ENCODE measurements at regions not wholly inside any gene's neighbourhood (a gene's known extent, or its start where the extent isn't known, plus 50 kb on each side); places are given as distances from the start of the nearest gene placed in this dataset.

- TF ChIP-seq CTCF (IDR thresholded peaks at IDR 0.05) (peak in 2 of 3 experiments; percentile 31 to 47), POLR2A (IDR thresholded peaks at IDR 0.05) (no peak)
Measured at GRCh38 chr7:31443457-31443856, 70.4 kb upstream of the ITPRID1 start.

All from vagina (tissue), 2 donors.